ENCODE measurements at regions not wholly inside any gene's neighbourhood (a gene's known extent, or its start where the extent isn't known, plus 50 kb on each side); places are given as distances from the start of the nearest gene placed in this dataset.

DNA sequence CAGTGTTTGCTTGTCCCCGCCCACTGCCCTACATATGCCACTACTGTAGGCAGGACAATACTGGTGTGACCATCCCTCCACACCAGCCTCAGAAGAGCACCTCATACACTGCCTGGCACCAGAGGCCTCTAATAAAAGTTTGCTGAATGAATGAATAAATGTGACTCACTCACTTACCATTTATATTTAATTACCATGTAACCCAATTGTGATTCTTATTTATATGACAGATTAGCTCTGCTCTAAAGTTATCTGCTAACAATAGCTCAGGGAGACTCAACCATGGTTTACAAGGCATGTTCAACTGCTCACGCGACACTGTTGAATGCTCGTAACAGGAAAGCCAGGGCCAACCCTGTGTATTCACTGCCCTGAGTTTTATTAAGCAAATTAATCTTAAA lies 66.0 kb upstream of the DOCK9 start:
- Histone ChIP-seq H2AK5ac (ENCODE audit: insufficient read length, low read length) (no peak overlapping the region), H3K14ac (ENCODE audit: insufficient read depth, low read length) (no peak overlapping the region), H2BK5ac (ENCODE audit: insufficient read length, low read length) (no peak overlapping the region), H4K5ac (ENCODE audit: insufficient read length, low read depth, low read length) (no peak overlapping the region), H3K4ac (ENCODE audit: low read depth, low read length) (no peak overlapping the region), H4K91ac (ENCODE audit: insufficient read length, low read depth, low read length) (no peak overlapping the region), H2BK15ac (ENCODE audit: low read depth, low read length) (no peak overlapping the region), H3K79me1 (ENCODE audit: insufficient read depth, low read depth, low read length, poor library complexity, severe bottlenecking) (no peaks in the 10 kb centered on the region), H3K9me3 (ENCODE audit: control insufficient read depth, low read depth, low read length) (no peaks in the 10 kb centered on the region), H3K23ac (ENCODE audit: insufficient read length, low read depth, low read length) (no peak overlapping the region), H3K27me3 (ENCODE audit: insufficient read depth, low read length) (no peaks in the 10 kb centered on the region), H2BK20ac (ENCODE audit: low read depth, low read length, poor library complexity, severe bottlenecking) (no peak overlapping the region), H2BK120ac (ENCODE audit: low read depth, low read length, poor library complexity, severe bottlenecking) (no peak overlapping the region), H3K18ac (ENCODE audit: insufficient read length, low read depth, low read length) (no peak overlapping the region), H4K8ac (replicated peaks; ENCODE audit: insufficient read length, low read depth, low read length) (no peak overlapping the region), H3K9ac (ENCODE audit: extremely low read depth, insufficient read length, low read length) (no peak overlapping the region), H3K23me2 (ENCODE audit: insufficient read length, low read depth, low read length, poor library complexity, severe bottlenecking) (no peaks in the 10 kb centered on the region), H3K27ac (ENCODE audit: insufficient read length, low read depth, low read length) (no peak overlapping the region), H3K56ac (ENCODE audit: insufficient read length, low read depth, low read length) (no peak overlapping the region), H2BK12ac (ENCODE audit: insufficient read length, low read depth, low read length) (no peak overlapping the region), H3K4me2 (ENCODE audit: insufficient read depth, insufficient read length, low read length) (no peak overlapping the region), H4K20me1 (ENCODE audit: control insufficient read depth, insufficient read depth, insufficient read length) (no peaks in the 10 kb centered on the region), H3K79me2 (ENCODE audit: insufficient read depth, low read length) (no peaks in the 10 kb centered on the region), H3K4me1 (ENCODE audit: insufficient read depth, low read length) (no peaks in the 10 kb centered on the region; the same call in 1 of the 2 replicates), H3T11ph (ENCODE audit: low read length) (no peak overlapping the region), H2AFZ (ENCODE audit: low read length) (no peak overlapping the region)
- Mint-ChIP-seq H3K4me1 (peaks cover 2 to 4% of the 10 kb centered on the region in 2 experiments; a peak in 1 of 4 replicates), H3K36me3 (ENCODE audit: insufficient read depth in 1 of 3, low read depth in 3 of 3) (no peaks in the 10 kb centered on the region), H3K27me3 (ENCODE audit: low read depth) (no peaks in the 10 kb centered on the region), H3K4me3 (no peak overlapping the region), H3K9me3 (no peaks in the 10 kb centered on the region), H3K27ac (no peak overlapping the region)
- TF ChIP-seq, protein P1, sequence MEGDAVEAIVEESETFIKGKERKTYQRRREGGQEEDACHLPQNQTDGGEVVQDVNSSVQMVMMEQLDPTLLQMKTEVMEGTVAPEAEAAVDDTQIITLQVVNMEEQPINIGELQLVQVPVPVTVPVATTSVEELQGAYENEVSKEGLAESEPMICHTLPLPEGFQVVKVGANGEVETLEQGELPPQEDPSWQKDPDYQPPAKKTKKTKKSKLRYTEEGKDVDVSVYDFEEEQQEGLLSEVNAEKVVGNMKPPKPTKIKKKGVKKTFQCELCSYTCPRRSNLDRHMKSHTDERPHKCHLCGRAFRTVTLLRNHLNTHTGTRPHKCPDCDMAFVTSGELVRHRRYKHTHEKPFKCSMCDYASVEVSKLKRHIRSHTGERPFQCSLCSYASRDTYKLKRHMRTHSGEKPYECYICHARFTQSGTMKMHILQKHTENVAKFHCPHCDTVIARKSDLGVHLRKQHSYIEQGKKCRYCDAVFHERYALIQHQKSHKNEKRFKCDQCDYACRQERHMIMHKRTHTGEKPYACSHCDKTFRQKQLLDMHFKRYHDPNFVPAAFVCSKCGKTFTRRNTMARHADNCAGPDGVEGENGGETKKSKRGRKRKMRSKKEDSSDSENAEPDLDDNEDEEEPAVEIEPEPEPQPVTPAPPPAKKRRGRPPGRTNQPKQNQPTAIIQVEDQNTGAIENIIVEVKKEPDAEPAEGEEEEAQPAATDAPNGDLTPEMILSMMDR (conservative IDR thresholded peaks at IDR 0.05) = no peak
- whole genome bisulfite sequencing (ENCODE audit: extremely low coverage, insufficient read length, low lambda C conversion rate) = no CpG with 5 or more reads among the region's 4 CpGs
- DNase-seq = no peak
